ENCODE measurements at regions not wholly inside any gene's neighbourhood (a gene's known extent, or its start where the extent isn't known, plus 50 kb on each side); places are given as distances from the start of the nearest gene placed in this dataset.

GRCh38 chr6:156114541-156114940 is 658.9 kb upstream of the NOX3 start (continued):
- TF ChIP-seq EP300 (conservative IDR thresholded peaks at IDR 0.05; ENCODE audit: poor library complexity, severe bottlenecking) (no peak), EZH2 (IDR thresholded peaks at IDR 0.05; ENCODE audit: borderline replicate concordance, insufficient read depth, low read length, poor library complexity, severe bottlenecking) (no peak)

- H3K9ac ChIP-seq (ENCODE audit: low read length), result no peak overlapping the region
- no peak overlapping the region for H2AFZ ChIP-seq (ENCODE audit: low read depth, low read length)
- no peaks in the 10 kb centered on the region for H4K20me1 ChIP-seq (ENCODE audit: insufficient read depth)
- H3K79me2 ChIP-seq (replicated peaks; ENCODE audit: insufficient read depth, low read length), result no peaks in the 10 kb centered on the region
- H3K9me3 ChIP-seq (ENCODE audit: low read length), result no peaks in the 10 kb centered on the region
- no peak overlapping the region for H3K4me2 ChIP-seq (ENCODE audit: low read length)
- no peaks in the 10 kb centered on the region for H3K9me2 ChIP-seq (ENCODE audit: insufficient read depth, low read length)
- no peaks in the 10 kb centered on the region for H3K27me3 ChIP-seq (ENCODE audit: insufficient read depth, low read depth, low read length)
- H3K36me3 ChIP-seq (ENCODE audit: insufficient read depth, low read length), result no peaks in the 10 kb centered on the region
- H3K27ac ChIP-seq (ENCODE audit: low read length), result no peak overlapping the region
- no peak overlapping the region for H3K4me3 ChIP-seq (ENCODE audit: low read length)
- H3F3A ChIP-seq (ENCODE audit: insufficient read depth, low read length, poor library complexity, severe bottlenecking), result no peaks in the 10 kb centered on the region
- no peak for TF ChIP-seq TAF1 (IDR thresholded peaks at IDR 0.05; ENCODE audit: low read depth)
- no peak for TF ChIP-seq CTCF (IDR thresholded peaks at IDR 0.05; ENCODE audit: poor library complexity, severe bottlenecking)
- no peak for TF ChIP-seq MXI1 (conservative IDR thresholded peaks at IDR 0.05; ENCODE audit: poor library complexity, severe bottlenecking)
Observed at GRCh38 chr6:156113631-156114030, 658.0 kb upstream of the NOX3 start.

GRCh38 chr6:156111913-156112312 is 656.3 kb upstream of the NOX3 start:
- H3K9me3 ChIP-seq (ENCODE audit: low read length), result no peaks in the 10 kb centered on the region
- H2AFZ ChIP-seq (ENCODE audit: low read depth, low read length), result no peak overlapping the region
- H3K27ac ChIP-seq (ENCODE audit: low read length), result no peak overlapping the region
- no peaks in the 10 kb centered on the region for H3K27me3 ChIP-seq (ENCODE audit: insufficient read depth, low read depth, low read length)
- no peak overlapping the region for H3K4me2 ChIP-seq (ENCODE audit: low read length)
- H3F3A ChIP-seq (ENCODE audit: insufficient read depth, low read length, poor library complexity, severe bottlenecking), result no peaks in the 10 kb centered on the region
- no peaks in the 10 kb centered on the region for H3K36me3 ChIP-seq (ENCODE audit: insufficient read depth, low read length)
- no peaks in the 10 kb centered on the region for H3K9me2 ChIP-seq (ENCODE audit: insufficient read depth, low read length)
- no peak overlapping the region for H3K9ac ChIP-seq (ENCODE audit: low read length)
- TF ChIP-seq POLR2AphosphoS5 (IDR thresholded peaks at IDR 0.05) (no peak), EP300 (conservative IDR thresholded peaks at IDR 0.05; ENCODE audit: poor library complexity, severe bottlenecking) (no peak), EZH2 (IDR thresholded peaks at IDR 0.05; ENCODE audit: borderline replicate concordance, insufficient read depth, low read length, poor library complexity, severe bottlenecking) (no peak), CTCF (IDR thresholded peaks at IDR 0.05; ENCODE audit: poor library complexity, severe bottlenecking) (no peak), MXI1 (conservative IDR thresholded peaks at IDR 0.05; ENCODE audit: poor library complexity, severe bottlenecking) (no peak)
- no peak overlapping the region for H3K4me3 ChIP-seq (ENCODE audit: low read length)
- H4K20me1 ChIP-seq (ENCODE audit: insufficient read depth), result no peaks in the 10 kb centered on the region
- H3K79me2 ChIP-seq (replicated peaks; ENCODE audit: insufficient read depth, low read length), result no peaks in the 10 kb centered on the region

- H3F3A ChIP-seq (ENCODE audit: insufficient read depth, low read length, poor library complexity, severe bottlenecking), result no peaks in the 10 kb centered on the region
- H3K27ac ChIP-seq (ENCODE audit: low read length), result no peak overlapping the region
- H2AFZ ChIP-seq (ENCODE audit: low read depth, low read length), result no peak overlapping the region
- no peak overlapping the region for H3K4me2 ChIP-seq (ENCODE audit: low read length)
- H3K4me3 ChIP-seq (ENCODE audit: low read length), result no peak overlapping the region
- no peaks in the 10 kb centered on the region for H3K9me3 ChIP-seq (ENCODE audit: low read length)
- no peaks in the 10 kb centered on the region for H3K79me2 ChIP-seq (replicated peaks; ENCODE audit: insufficient read depth, low read length)
- no peak overlapping the region for H3K9ac ChIP-seq (ENCODE audit: low read length)
- no peaks in the 10 kb centered on the region for H3K27me3 ChIP-seq (ENCODE audit: insufficient read depth, low read depth, low read length)
- TF ChIP-seq TAF1 (IDR thresholded peaks at IDR 0.05; ENCODE audit: low read depth), result no peak
- no peak for TF ChIP-seq RAD21 (conservative IDR thresholded peaks at IDR 0.05)
- no peak for TF ChIP-seq CTCF (IDR thresholded peaks at IDR 0.05; ENCODE audit: poor library complexity, severe bottlenecking)
- no peak for TF ChIP-seq EP300 (conservative IDR thresholded peaks at IDR 0.05; ENCODE audit: poor library complexity, severe bottlenecking)
- no peak for TF ChIP-seq SMC3 (conservative IDR thresholded peaks at IDR 0.05; ENCODE audit: poor library complexity)
- TF ChIP-seq EZH2 (IDR thresholded peaks at IDR 0.05; ENCODE audit: borderline replicate concordance, insufficient read depth, low read length, poor library complexity, severe bottlenecking), result no peak
- TF ChIP-seq POLR2AphosphoS5 (IDR thresholded peaks at IDR 0.05), result no peak
- no peak for TF ChIP-seq MXI1 (conservative IDR thresholded peaks at IDR 0.05; ENCODE audit: poor library complexity, severe bottlenecking)
- TF ChIP-seq REST (IDR thresholded peaks at IDR 0.05; ENCODE audit: borderline replicate concordance), result no peak
- H3K9me2 ChIP-seq (ENCODE audit: insufficient read depth, low read length), result no peaks in the 10 kb centered on the region
- no peaks in the 10 kb centered on the region for H3K36me3 ChIP-seq (ENCODE audit: insufficient read depth, low read length)
- no peaks in the 10 kb centered on the region for H4K20me1 ChIP-seq (ENCODE audit: insufficient read depth)
Observed at GRCh38 chr6:156110249-156110648, 654.6 kb upstream of the NOX3 start.

All from neural cell (in vitro differentiated cells).